ENCODE measurements at regions not wholly inside any gene's neighbourhood (a gene's known extent, or its start where the extent isn't known, plus 50 kb on each side); places are given as distances from the start of the nearest gene placed in this dataset.

GRCh38 chr7:155378959-155379871 is 78.7 kb upstream of the EN2 start:
- Histone ChIP-seq H3K23ac (ENCODE audit: insufficient read length, low read depth, low read length) (no peak overlapping the region), H2BK15ac (ENCODE audit: low read depth, low read length) (no peak overlapping the region), H3K27ac (ENCODE audit: insufficient read length, low read depth, low read length) (no peak overlapping the region), H3K79me2 (ENCODE audit: insufficient read depth, low read length) (no peaks in the 10 kb centered on the region), H3K9ac (ENCODE audit: extremely low read depth, insufficient read length, low read length) (no peak overlapping the region), H3K23me2 (ENCODE audit: insufficient read length, low read depth, low read length, poor library complexity, severe bottlenecking) (no peaks in the 10 kb centered on the region), H3K4me2 (ENCODE audit: insufficient read depth, insufficient read length, low read length) (no peak overlapping the region), H4K5ac (ENCODE audit: insufficient read length, low read depth, low read length) (no peak overlapping the region), H3K14ac (ENCODE audit: insufficient read depth, low read length) (no peak overlapping the region), H3K18ac (ENCODE audit: insufficient read length, low read depth, low read length) (no peak overlapping the region), H3K9me3 (ENCODE audit: control insufficient read depth, low read depth, low read length) (no peaks in the 10 kb centered on the region), H4K20me1 (ENCODE audit: control insufficient read depth, insufficient read depth, insufficient read length) (no peaks in the 10 kb centered on the region), H4K8ac (replicated peaks; ENCODE audit: insufficient read length, low read depth, low read length) (no peak overlapping the region), H2BK120ac (ENCODE audit: low read depth, low read length, poor library complexity, severe bottlenecking) (no peak overlapping the region), H3K4me1 (ENCODE audit: insufficient read depth, low read length) (no peaks in the 10 kb centered on the region; the same call in 1 of the 2 replicates), H3K79me1 (ENCODE audit: insufficient read depth, low read depth, low read length, poor library complexity, severe bottlenecking) (no peaks in the 10 kb centered on the region), H2BK20ac (ENCODE audit: low read depth, low read length, poor library complexity, severe bottlenecking) (no peak overlapping the region), H2AK5ac (ENCODE audit: insufficient read length, low read length) (no peak overlapping the region), H2BK12ac (ENCODE audit: insufficient read length, low read depth, low read length) (no peak overlapping the region), H4K91ac (ENCODE audit: insufficient read length, low read depth, low read length) (no peak overlapping the region), H3K4ac (ENCODE audit: low read depth, low read length) (no peak overlapping the region), H3K56ac (ENCODE audit: insufficient read length, low read depth, low read length) (no peak overlapping the region), H3K27me3 (ENCODE audit: insufficient read depth, low read length) (peaks cover 99% of the 10 kb centered on the region), H3T11ph (ENCODE audit: low read length) (no peak overlapping the region), H2BK5ac (ENCODE audit: insufficient read length, low read length) (no peak overlapping the region), H2AFZ (ENCODE audit: low read length) (no peak overlapping the region)
- no CpG with 5 or more reads among the region's 10 CpGs for WGBS (ENCODE audit: extremely low coverage, insufficient read length, low lambda C conversion rate)
- no peak for DNase-seq
- H3K36me3 Mint-ChIP-seq (ENCODE audit: insufficient read depth in 1 of 3, low read depth in 3 of 3), result no peaks in the 10 kb centered on the region; a peak in 1 of 7 replicates
- peaks cover 7 to 24% of the 10 kb centered on the region in 2 experiments; a peak in 3 of 5 replicates for H3K9me3 Mint-ChIP-seq
- peaks cover 100% of the 10 kb centered on the region for H3K27me3 Mint-ChIP-seq (ENCODE audit: low read depth)
- TF ChIP-seq, protein P1, sequence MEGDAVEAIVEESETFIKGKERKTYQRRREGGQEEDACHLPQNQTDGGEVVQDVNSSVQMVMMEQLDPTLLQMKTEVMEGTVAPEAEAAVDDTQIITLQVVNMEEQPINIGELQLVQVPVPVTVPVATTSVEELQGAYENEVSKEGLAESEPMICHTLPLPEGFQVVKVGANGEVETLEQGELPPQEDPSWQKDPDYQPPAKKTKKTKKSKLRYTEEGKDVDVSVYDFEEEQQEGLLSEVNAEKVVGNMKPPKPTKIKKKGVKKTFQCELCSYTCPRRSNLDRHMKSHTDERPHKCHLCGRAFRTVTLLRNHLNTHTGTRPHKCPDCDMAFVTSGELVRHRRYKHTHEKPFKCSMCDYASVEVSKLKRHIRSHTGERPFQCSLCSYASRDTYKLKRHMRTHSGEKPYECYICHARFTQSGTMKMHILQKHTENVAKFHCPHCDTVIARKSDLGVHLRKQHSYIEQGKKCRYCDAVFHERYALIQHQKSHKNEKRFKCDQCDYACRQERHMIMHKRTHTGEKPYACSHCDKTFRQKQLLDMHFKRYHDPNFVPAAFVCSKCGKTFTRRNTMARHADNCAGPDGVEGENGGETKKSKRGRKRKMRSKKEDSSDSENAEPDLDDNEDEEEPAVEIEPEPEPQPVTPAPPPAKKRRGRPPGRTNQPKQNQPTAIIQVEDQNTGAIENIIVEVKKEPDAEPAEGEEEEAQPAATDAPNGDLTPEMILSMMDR (conservative IDR thresholded peaks at IDR 0.05), result no peak
- H3K27ac Mint-ChIP-seq, result no peak overlapping the region
- peaks cover 17 to 46% of the 10 kb centered on the region in 2 experiments for H3K4me1 Mint-ChIP-seq
- no peak overlapping the region; a peak in 1 of 5 replicates for H3K4me3 Mint-ChIP-seq

Measured in H9 (cell line).